ENCODE measurements at regions not wholly inside any gene's neighbourhood (a gene's known extent, or its start where the extent isn't known, plus 50 kb on each side); places are given as distances from the start of the nearest gene placed in this dataset.

GRCh38 chr1:240701412-240701811 is 89.5 kb upstream of the GREM2 start:
- peaks cover 12% of the 10 kb centered on the region for H3K4me1 ChIP-seq (ENCODE audit: control insufficient read depth, insufficient read depth, low read length, unreplicated experiment)
- H3K4me3 ChIP-seq (ENCODE audit: low read depth, low read length): no peak overlapping the region
- H3K27ac ChIP-seq (ENCODE audit: low read depth, low read length): no peak overlapping the region
- H3K79me2 ChIP-seq (ENCODE audit: control insufficient read depth, insufficient read depth, low read length, unreplicated experiment): no peaks in the 10 kb centered on the region
- no peaks in the 10 kb centered on the region for H3K36me3 ChIP-seq (ENCODE audit: insufficient read depth, low read length)
- H2AFZ ChIP-seq (ENCODE audit: low read length, unreplicated experiment): no peak overlapping the region
- H3K27me3 ChIP-seq (ENCODE audit: insufficient read depth, low read length): no peaks in the 10 kb centered on the region

DNA sequence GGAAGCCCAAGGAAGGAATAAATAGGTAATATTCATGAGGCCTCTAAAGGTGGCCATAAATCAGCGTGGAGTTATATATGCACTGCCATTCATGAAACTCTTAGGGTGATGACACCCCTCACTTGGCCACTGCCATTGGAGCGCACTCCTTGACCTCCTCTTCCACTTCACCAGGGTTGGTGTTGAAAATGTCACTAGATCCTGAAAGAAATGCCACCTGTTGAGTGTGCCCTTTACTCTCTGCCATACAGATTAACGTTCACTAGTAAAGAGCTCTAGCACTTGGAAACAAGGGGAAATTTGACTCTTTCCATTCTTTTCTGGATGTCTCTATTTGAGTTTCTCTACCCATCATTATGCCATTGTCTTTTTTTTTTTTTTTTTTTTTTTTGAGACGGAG is 83.5 kb upstream of the GREM2 start:
- no peaks in the 10 kb centered on the region for H3K4me1 ChIP-seq (ENCODE audit: control insufficient read depth, insufficient read depth, low read length, unreplicated experiment)
- no peak overlapping the region for H3K27ac ChIP-seq (ENCODE audit: low read depth, low read length)
- no peak overlapping the region for H3K4me3 ChIP-seq (ENCODE audit: low read depth, low read length)
- no peaks in the 10 kb centered on the region for H3K27me3 ChIP-seq (ENCODE audit: insufficient read depth, low read length)
- H2AFZ ChIP-seq (ENCODE audit: low read length, unreplicated experiment): no peak overlapping the region
- no peaks in the 10 kb centered on the region for H3K36me3 ChIP-seq (ENCODE audit: insufficient read depth, low read length)
- H3K79me2 ChIP-seq (ENCODE audit: control insufficient read depth, insufficient read depth, low read length, unreplicated experiment): no peaks in the 10 kb centered on the region

DNA sequence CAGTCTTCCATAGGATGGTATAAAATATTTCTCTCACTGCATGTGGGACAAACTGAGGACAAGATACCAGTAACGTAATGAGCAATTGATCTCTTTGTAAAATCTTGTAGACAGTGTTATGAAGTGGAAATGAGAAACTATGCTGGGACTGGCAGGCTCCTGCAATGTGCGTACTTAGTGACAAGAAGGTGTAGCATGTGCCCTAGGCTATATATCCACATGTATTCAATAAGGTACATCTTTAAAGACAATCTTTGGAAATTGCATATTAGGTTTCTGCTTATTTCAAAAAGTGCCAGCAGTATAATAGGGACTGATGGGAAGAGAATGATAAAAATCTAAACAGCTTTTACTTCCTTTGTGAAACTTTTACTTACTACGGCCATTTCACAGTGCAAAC is 81.9 kb upstream of the GREM2 start:
- H3K79me2 ChIP-seq (ENCODE audit: control insufficient read depth, insufficient read depth, low read length, unreplicated experiment): no peaks in the 10 kb centered on the region
- no peaks in the 10 kb centered on the region for H3K27me3 ChIP-seq (ENCODE audit: insufficient read depth, low read length)

GRCh38 chr1:240693036-240693435 is 81.1 kb upstream of the GREM2 start:
- Histone ChIP-seq H2AFZ (ENCODE audit: low read length, unreplicated experiment) (no peak overlapping the region), H3K36me3 (ENCODE audit: insufficient read depth, low read length) (no peaks in the 10 kb centered on the region), H3K27me3 (ENCODE audit: insufficient read depth, low read length) (no peaks in the 10 kb centered on the region), H3K4me1 (ENCODE audit: control insufficient read depth, insufficient read depth, low read length, unreplicated experiment) (no peaks in the 10 kb centered on the region), H3K4me3 (ENCODE audit: low read depth, low read length) (no peak overlapping the region), H3K79me2 (ENCODE audit: control insufficient read depth, insufficient read depth, low read length, unreplicated experiment) (no peaks in the 10 kb centered on the region), H3K27ac (ENCODE audit: low read depth, low read length) (no peak overlapping the region)

More for the DNA sequence above, 81.9 kb upstream of the GREM2 start:
- Histone ChIP-seq H3K36me3 (ENCODE audit: insufficient read depth, low read length) (no peaks in the 10 kb centered on the region), H2AFZ (ENCODE audit: low read length, unreplicated experiment) (no peak overlapping the region), H3K27ac (ENCODE audit: low read depth, low read length) (no peak overlapping the region), H3K4me3 (ENCODE audit: low read depth, low read length) (no peak overlapping the region), H3K4me1 (ENCODE audit: control insufficient read depth, insufficient read depth, low read length, unreplicated experiment) (no peaks in the 10 kb centered on the region)

- no peaks in the 10 kb centered on the region for H3K27me3 ChIP-seq (ENCODE audit: insufficient read depth, low read length)
- no peak overlapping the region for H3K27ac ChIP-seq (ENCODE audit: low read depth, low read length)
- no peaks in the 10 kb centered on the region for H3K4me1 ChIP-seq (ENCODE audit: control insufficient read depth, insufficient read depth, low read length, unreplicated experiment)
- H3K79me2 ChIP-seq (ENCODE audit: control insufficient read depth, insufficient read depth, low read length, unreplicated experiment): no peaks in the 10 kb centered on the region
- no peak overlapping the region for H2AFZ ChIP-seq (ENCODE audit: low read length, unreplicated experiment)
- H3K36me3 ChIP-seq (ENCODE audit: insufficient read depth, low read length): no peaks in the 10 kb centered on the region
- no peak overlapping the region for H3K4me3 ChIP-seq (ENCODE audit: low read depth, low read length)
These were observed 80.2 kb upstream of the GREM2 start for GRCh38 chr1:240691909-240692705.

DNA sequence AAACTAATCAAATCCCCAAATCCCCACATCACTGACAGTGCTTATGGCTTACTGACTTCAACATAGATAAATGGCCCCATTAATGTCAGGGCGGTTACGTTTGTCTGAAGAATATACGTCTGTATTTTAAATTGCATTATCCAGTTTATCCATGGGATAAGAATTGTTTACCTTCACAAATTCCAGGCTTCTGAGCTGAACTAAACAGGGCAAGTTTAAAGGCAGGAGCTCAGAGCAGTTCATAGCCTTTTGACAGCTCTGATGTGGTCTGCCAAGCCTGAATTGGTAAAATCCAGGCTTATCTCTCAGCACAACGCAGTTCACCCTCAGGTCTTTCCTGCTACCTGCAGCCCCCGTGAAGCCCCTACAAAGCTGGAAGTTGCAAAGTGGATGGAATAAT is 79.5 kb upstream of the GREM2 start:
- H3K79me2 ChIP-seq (ENCODE audit: control insufficient read depth, insufficient read depth, low read length, unreplicated experiment): no peaks in the 10 kb centered on the region
- H3K4me1 ChIP-seq (ENCODE audit: control insufficient read depth, insufficient read depth, low read length, unreplicated experiment): no peaks in the 10 kb centered on the region
- no peak overlapping the region for H2AFZ ChIP-seq (ENCODE audit: low read length, unreplicated experiment)
- no peak overlapping the region for H3K4me3 ChIP-seq (ENCODE audit: low read depth, low read length)
- no peaks in the 10 kb centered on the region for H3K27me3 ChIP-seq (ENCODE audit: insufficient read depth, low read length)
- no peak overlapping the region for H3K27ac ChIP-seq (ENCODE audit: low read depth, low read length)
- no peaks in the 10 kb centered on the region for H3K36me3 ChIP-seq (ENCODE audit: insufficient read depth, low read length)

- H3K36me3 ChIP-seq (ENCODE audit: insufficient read depth, low read length): no peaks in the 10 kb centered on the region
- H3K27ac ChIP-seq (ENCODE audit: low read depth, low read length): no peak overlapping the region
- H3K79me2 ChIP-seq (ENCODE audit: control insufficient read depth, insufficient read depth, low read length, unreplicated experiment): no peaks in the 10 kb centered on the region
- H3K4me1 ChIP-seq (ENCODE audit: control insufficient read depth, insufficient read depth, low read length, unreplicated experiment): no peaks in the 10 kb centered on the region
- no peaks in the 10 kb centered on the region for H3K27me3 ChIP-seq (ENCODE audit: insufficient read depth, low read length)
- H2AFZ ChIP-seq (ENCODE audit: low read length, unreplicated experiment): no peak overlapping the region
- H3K4me3 ChIP-seq (ENCODE audit: low read depth, low read length): no peak overlapping the region
These were observed 75.9 kb upstream of the GREM2 start for GRCh38 chr1:240687820-240688219.

DNA sequence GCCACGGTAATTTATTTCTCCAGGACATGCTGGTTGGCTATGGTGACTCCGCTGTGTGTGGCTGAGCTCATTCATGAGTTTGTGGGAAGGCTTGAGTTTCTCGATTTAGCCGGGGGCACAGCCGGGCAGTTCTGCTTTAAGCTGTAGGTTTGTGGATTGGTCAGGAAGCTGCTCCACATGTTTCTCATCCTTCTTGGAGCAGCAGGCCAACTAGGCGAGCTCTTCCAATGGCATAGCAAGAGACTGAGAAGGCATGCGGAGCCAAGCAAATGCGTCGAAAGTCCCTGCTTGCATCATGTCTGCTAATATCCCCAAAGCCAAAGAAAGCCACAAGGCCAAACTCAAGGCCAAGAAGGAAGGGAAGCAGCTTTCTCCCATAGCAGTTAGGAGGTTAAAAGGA is 71.6 kb upstream of the GREM2 start:
- no peaks in the 10 kb centered on the region for H3K27me3 ChIP-seq (ENCODE audit: insufficient read depth, low read length)
- H3K4me1 ChIP-seq (ENCODE audit: control insufficient read depth, insufficient read depth, low read length, unreplicated experiment): no peaks in the 10 kb centered on the region
- H3K79me2 ChIP-seq (ENCODE audit: control insufficient read depth, insufficient read depth, low read length, unreplicated experiment): no peaks in the 10 kb centered on the region
- H3K27ac ChIP-seq (ENCODE audit: low read depth, low read length): no peak overlapping the region
- no peak overlapping the region for H3K4me3 ChIP-seq (ENCODE audit: low read depth, low read length)
- H2AFZ ChIP-seq (ENCODE audit: low read length, unreplicated experiment): no peak overlapping the region
- H3K36me3 ChIP-seq (ENCODE audit: insufficient read depth, low read length): no peaks in the 10 kb centered on the region

DNA sequence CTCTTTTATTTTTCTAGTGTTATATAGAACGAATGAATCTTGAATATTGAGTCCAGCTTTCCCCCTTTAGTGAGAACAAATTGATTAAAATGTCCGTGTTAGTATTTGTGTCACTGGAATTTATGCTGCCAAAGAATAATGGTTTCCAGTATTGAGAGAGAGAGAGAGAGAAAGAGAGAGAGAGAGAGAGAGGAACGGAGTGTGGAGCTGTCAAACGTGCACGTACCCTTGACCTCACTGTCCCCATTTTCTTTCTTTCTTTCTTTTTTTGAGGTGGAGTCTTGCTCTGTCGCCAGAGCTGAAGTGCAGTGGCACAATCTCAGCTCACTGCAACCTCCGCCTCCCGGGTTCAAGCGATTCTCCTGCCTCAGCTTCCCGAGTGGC is 70.9 kb upstream of the GREM2 start:
- H3K36me3 ChIP-seq (ENCODE audit: insufficient read depth, low read length): no peaks in the 10 kb centered on the region
- no peak overlapping the region for H3K4me3 ChIP-seq (ENCODE audit: low read depth, low read length)
- H3K27ac ChIP-seq (ENCODE audit: low read depth, low read length): no peak overlapping the region
- no peak overlapping the region for H2AFZ ChIP-seq (ENCODE audit: low read length, unreplicated experiment)
- no peaks in the 10 kb centered on the region for H3K27me3 ChIP-seq (ENCODE audit: insufficient read depth, low read length)
- no peaks in the 10 kb centered on the region for H3K4me1 ChIP-seq (ENCODE audit: control insufficient read depth, insufficient read depth, low read length, unreplicated experiment)
- no peaks in the 10 kb centered on the region for H3K79me2 ChIP-seq (ENCODE audit: control insufficient read depth, insufficient read depth, low read length, unreplicated experiment)

- Histone ChIP-seq H2AFZ (ENCODE audit: low read length, unreplicated experiment) (no peak overlapping the region), H3K27ac (ENCODE audit: low read depth, low read length) (no peak overlapping the region), H3K79me2 (ENCODE audit: control insufficient read depth, insufficient read depth, low read length, unreplicated experiment) (no peaks in the 10 kb centered on the region), H3K4me3 (ENCODE audit: low read depth, low read length) (no peak overlapping the region), H3K27me3 (ENCODE audit: insufficient read depth, low read length) (no peaks in the 10 kb centered on the region), H3K4me1 (ENCODE audit: control insufficient read depth, insufficient read depth, low read length, unreplicated experiment) (no peaks in the 10 kb centered on the region), H3K36me3 (ENCODE audit: insufficient read depth, low read length) (no peaks in the 10 kb centered on the region)
These were observed 70.4 kb upstream of the GREM2 start for GRCh38 chr1:240682166-240682858.

Measured in ACC112 (cell line).